ENCODE measurements at regions not wholly inside any gene's neighbourhood (a gene's known extent, or its start where the extent isn't known, plus 50 kb on each side); places are given as distances from the start of the nearest gene placed in this dataset.
"Not testable (repeated sequence)": the region's sequence is repeated elsewhere in the genome, so short reads cannot be mapped to it uniquely, and the experiment has no call there.

- Histone ChIP-seq H3K9me3 (replicated peaks in 1 of 2; ENCODE audit: control insufficient read depth in 1 of 2, insufficient read depth in 1 of 2, low read length in 2 of 2) (no peaks in the 10 kb centered on the region), H3K27ac (ENCODE audit: low read depth in 1 of 2, low read length in 2 of 2) (no peak overlapping the region), H3K4me3 (replicated peaks in 1 of 3; ENCODE audit: low read depth in 2 of 3, low read length in 3 of 3) (no peak overlapping the region), H3K9ac (ENCODE audit: insufficient read depth, low read length, poor library complexity, severe bottlenecking) (no peak overlapping the region), H3K4me2 (replicated peaks; ENCODE audit: extremely low read depth, low read length, poor library complexity, severe bottlenecking) (no peak overlapping the region), H3K36me3 (replicated peaks in 1 of 2; ENCODE audit: control insufficient read depth in 1 of 2, insufficient read depth in 2 of 2, low read length in 2 of 2) (no peaks in the 10 kb centered on the region), H3K4me1 (ENCODE audit: control insufficient read depth in 1 of 2, insufficient read depth in 2 of 2, low read length in 2 of 2) (no peaks in the 10 kb centered on the region), H4K20me1 (ENCODE audit: insufficient read depth, low read length) (no peaks in the 10 kb centered on the region), H3K27me3 (ENCODE audit: control insufficient read depth in 2 of 2, insufficient read depth in 2 of 2, low read length in 2 of 2) (no peaks in the 10 kb centered on the region), H3K79me2 (ENCODE audit: insufficient read depth, low read length) (no peaks in the 10 kb centered on the region), H2AFZ (ENCODE audit: insufficient read depth, low read depth, low read length, poor library complexity, severe bottlenecking) (no peak overlapping the region)
- no peaks in the 10 kb centered on the region for H3K36me3 Mint-ChIP-seq
- H3K4me1 Mint-ChIP-seq: no peaks in the 10 kb centered on the region
- no peak for DNase-seq
- intact Hi-C loops (cut with micrococcal nuclease): no loop called here
- WGBS (ENCODE audit: insufficient coverage): no CpG with 5 or more reads among the region's 1 CpG
- peaks cover 0 to 6% (median 1%) of the 10 kb centered on the region in 3 donors for H3K27me3 Mint-ChIP-seq (ENCODE audit: low read depth in 3 of 3)
- H3K4me3 Mint-ChIP-seq: no peak overlapping the region
- H3K27ac Mint-ChIP-seq: no peak overlapping the region
- H3K9me3 Mint-ChIP-seq: peaks cover 0 to 5% (median 0%) of the 10 kb centered on the region in 7 donors
- TF ChIP-seq CTCF (IDR thresholded peaks at IDR 0.05): no peak
Observed at GRCh38 chrX:51158231-51158630, 174.4 kb upstream of the NUDT10 start.

GRCh38 chrX:51159378-51159777 lies 173.2 kb upstream of the NUDT10 start:
- H3K4me3 Mint-ChIP-seq; H3K79me2 ChIP-seq (ENCODE audit: insufficient read depth, low read length); H2AFZ ChIP-seq (ENCODE audit: insufficient read depth, low read depth, low read length, poor library complexity, severe bottlenecking); H3K27me3 Mint-ChIP-seq (ENCODE audit: low read depth in 3 of 3); H3K27me3 ChIP-seq (ENCODE audit: control insufficient read depth in 2 of 2, insufficient read depth in 2 of 2, low read length in 2 of 2); H3K9ac ChIP-seq (ENCODE audit: insufficient read depth, low read length, poor library complexity, severe bottlenecking); H3K36me3 Mint-ChIP-seq; intact Hi-C loops (cut with micrococcal nuclease); H3K27ac ChIP-seq (ENCODE audit: low read depth in 1 of 2, low read length in 2 of 2); H3K4me3 ChIP-seq (replicated peaks in 1 of 3; ENCODE audit: low read depth in 2 of 3, low read length in 3 of 3); H3K4me2 ChIP-seq (replicated peaks; ENCODE audit: extremely low read depth, low read length, poor library complexity, severe bottlenecking); H3K9me3 Mint-ChIP-seq; H3K36me3 ChIP-seq (replicated peaks in 1 of 2; ENCODE audit: control insufficient read depth in 1 of 2, insufficient read depth in 2 of 2, low read length in 2 of 2); H3K9me3 ChIP-seq (replicated peaks in 1 of 2; ENCODE audit: control insufficient read depth in 1 of 2, insufficient read depth in 1 of 2, low read length in 2 of 2); DNase-seq; H4K20me1 ChIP-seq (ENCODE audit: insufficient read depth, low read length); H3K4me1 Mint-ChIP-seq; H3K4me1 ChIP-seq (ENCODE audit: control insufficient read depth in 1 of 2, insufficient read depth in 2 of 2, low read length in 2 of 2); H3K27ac Mint-ChIP-seq: not testable (repeated sequence)
- WGBS (ENCODE audit: insufficient coverage): no CpG with 5 or more reads among the region's 1 CpG

Measured in CD14-positive monocyte (primary cell).